ENCODE measurements at regions not wholly inside any gene's neighbourhood (a gene's known extent, or its start where the extent isn't known, plus 50 kb on each side); places are given as distances from the start of the nearest gene placed in this dataset.

GRCh38 chr22:27264184-27264583 is 537.4 kb downstream of the MN1 start:
- DNase-seq: no peak

GRCh38 chr22:27267145-27267544 is 534.4 kb downstream of the MN1 start:
- no peak for DNase-seq

DNA sequence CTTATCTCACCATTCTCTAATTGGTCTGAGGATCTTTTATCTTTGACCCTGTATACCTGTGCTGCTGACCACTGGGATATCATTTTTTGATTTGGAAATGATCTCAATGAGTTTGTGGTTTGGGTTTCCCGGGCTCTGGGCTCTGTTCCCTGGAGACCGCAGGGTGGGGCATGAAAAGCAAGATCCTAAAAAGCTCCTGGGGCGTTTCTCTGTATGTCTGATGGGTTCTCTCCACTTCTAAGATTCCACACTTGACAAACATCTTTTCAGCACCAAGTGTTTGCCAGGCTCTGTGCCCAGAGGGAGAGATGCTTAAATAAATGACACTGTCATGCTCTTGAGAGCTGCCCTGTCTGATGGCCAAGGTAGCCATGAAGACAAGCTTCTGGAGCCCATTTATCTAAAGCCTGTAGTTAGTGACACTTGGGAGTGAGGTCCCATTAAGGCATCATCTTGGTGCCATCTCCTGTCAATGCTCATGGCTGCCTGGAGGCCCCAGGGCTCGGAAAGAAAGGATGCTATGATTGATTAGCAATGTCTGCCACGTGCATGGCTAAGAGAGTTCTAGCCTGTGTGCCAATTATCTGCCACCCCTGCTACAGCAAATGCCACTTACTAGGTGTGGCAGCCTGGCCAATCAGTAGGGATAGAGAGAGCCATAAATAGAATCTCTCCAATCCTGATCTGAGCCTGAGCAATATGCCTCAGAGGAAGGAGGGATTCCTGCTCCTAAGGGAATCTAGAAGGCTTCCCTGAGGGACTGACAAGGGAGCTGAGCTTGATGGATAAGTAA is 531.6 kb downstream of the MN1 start:
- no peak for DNase-seq

DNA sequence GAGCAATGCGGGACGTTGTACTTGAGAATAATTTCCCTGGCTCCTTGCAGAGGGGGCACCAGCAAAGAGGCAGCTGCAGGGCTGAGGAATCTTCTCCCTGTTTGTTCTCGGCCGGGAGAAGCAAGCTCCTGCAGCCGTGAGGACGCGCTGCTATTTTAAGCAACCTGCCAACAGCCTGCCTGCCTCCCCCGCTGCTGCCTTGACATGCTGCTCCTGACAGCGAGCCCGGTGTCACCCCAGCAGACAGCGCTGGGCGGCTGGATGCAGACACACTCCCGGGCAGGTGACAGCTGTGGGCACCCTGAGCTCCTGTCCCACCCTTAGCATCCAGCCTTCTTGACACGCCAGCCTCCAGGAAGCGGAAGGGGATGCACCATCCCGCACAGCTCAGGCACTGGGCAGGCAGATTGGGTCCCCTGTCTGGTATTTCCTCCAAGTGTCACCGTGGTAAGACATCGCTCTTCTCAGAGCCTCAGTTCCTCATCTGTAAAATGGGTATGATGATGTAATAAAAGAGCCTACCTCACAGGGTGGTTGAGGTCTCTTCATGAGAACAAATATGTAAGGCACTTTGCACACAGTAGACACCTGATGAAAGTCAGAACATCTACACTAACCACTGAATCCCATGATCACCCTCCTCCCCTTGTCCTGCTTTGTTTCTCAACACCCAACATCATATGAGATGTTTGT is 530.6 kb downstream of the MN1 start:
- DNase-seq: no peak

DNA sequence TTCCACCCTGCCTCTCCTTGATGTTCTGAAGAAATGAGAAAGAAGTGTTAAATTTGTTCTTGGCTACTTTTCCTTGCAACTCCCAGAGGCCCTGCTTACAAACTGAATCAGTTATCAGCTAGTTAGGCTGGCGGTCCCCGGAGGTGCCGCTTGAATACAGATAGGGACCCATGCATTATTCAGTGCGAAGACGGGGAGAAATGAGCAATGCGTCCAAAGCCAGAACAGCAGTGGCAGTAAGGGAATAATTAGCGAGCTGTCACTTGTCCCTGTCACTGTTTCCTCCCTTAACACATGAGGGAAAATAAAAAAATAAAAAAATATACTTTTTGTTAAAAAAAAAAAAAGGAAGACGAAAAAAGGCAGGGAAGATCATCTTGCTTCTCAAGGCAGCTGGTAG is 528.1 kb downstream of the MN1 start:
- DNase-seq: no peak

DNA sequence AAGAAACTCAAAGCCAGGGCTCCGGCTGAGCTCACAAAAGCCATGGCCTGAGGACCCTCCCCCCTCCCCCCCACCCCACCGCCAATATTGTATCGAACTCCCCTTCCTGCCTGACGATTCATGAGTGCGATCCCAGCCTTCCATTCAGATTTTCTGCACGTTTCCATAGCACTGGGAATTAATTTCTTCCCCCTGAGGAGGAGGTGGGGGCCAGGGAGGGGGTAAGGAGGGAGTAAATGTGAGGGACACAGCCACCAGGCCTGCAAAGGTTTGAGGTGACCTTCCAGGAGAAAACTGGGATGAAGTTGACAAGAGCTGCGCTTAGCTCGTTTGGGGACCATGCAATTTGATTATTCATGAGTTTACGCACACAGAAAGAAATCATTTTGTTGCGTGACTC is 527.7 kb downstream of the MN1 start:
- no peak for DNase-seq

GRCh38 chr22:27274770-27275449 is 526.6 kb downstream of the MN1 start:
- no peak for DNase-seq

- DNase-seq: no peak
These were observed 522.6 kb downstream of the MN1 start for GRCh38 chr22:27278946-27279345.

- DNase-seq: no peak
These were observed 518.3 kb downstream of the MN1 start for GRCh38 chr22:27283240-27283639.

DNA sequence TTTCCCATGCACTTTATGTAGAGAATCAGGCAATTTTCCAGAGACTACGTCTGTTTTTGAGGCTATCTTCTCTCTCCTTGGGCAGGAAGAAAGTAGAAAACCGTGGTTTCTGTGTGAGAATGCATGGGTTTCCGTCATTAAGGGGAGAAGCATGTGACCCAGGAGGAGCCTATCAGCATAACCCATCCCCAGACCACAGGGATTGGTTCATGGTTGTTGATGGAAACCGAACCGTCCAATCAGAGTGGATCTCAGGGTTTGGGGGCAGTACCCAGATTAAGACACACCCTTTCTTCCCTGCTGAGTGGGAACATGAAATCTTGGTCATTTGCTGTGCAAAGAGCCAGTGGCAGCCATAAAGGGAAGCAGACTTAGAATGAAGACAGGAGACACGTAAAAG is 517.8 kb downstream of the MN1 start:
- no peak for DNase-seq

- DNase-seq: no peak
These were observed 517.2 kb downstream of the MN1 start for GRCh38 chr22:27284324-27284723.

DNA sequence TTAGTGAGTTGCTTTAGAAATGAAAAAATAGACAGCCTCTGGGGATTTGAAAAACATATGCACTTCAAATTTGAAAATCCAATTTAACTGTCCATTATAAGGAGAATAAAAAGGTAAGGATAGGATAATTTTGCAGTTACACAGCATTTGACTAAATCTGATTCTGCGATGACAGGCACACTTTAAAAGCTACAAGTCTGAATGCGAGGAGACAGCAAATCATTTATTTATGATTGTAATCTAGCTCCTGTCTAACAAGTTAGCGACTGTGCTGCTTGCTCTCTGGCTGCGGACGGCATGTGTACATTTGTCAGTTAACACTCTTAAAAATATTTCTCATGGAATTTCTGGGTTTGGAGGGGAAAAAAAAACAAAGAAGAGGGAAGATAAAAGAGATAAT is 514.8 kb downstream of the MN1 start:
- no peak for DNase-seq

GRCh38 chr22:27292542-27293299 is 508.8 kb downstream of the MN1 start:
- no peak for DNase-seq

GRCh38 chr22:27293721-27294445 is 507.7 kb downstream of the MN1 start:
- no peak for DNase-seq

GRCh38 chr22:27295040-27295439 is 506.5 kb downstream of the MN1 start:
- DNase-seq: no peak

- no peak for DNase-seq
These were observed 506.0 kb downstream of the MN1 start for GRCh38 chr22:27295605-27296004.

GRCh38 chr22:27296091-27296675 is 505.4 kb downstream of the MN1 start:
- no peak for DNase-seq

DNA sequence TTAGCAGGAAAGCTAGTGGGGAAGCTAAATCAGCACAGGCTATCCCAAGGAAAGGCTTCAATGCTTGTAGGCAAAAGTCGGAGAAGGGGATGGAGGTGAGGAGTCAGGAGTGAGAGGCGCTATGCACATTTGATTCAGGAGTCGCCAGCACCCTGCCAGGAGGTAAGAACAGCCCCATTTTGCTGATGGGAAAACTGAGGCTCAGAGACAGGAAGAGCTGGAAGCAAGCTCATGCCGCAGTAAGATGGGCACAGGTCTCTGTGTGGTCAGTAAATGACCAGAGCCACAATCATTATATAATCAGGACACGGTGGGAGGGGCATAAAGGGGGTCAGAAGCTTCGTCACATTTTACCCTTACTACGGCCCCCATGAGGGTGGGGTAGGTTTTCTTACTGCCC is 504.4 kb downstream of the MN1 start:
- no peak for DNase-seq

GRCh38 chr22:27298332-27298731 is 503.2 kb downstream of the MN1 start:
- DNase-seq: no peak

GRCh38 chr22:27298742-27299141 is 502.8 kb downstream of the MN1 start:
- no peak for DNase-seq

DNA sequence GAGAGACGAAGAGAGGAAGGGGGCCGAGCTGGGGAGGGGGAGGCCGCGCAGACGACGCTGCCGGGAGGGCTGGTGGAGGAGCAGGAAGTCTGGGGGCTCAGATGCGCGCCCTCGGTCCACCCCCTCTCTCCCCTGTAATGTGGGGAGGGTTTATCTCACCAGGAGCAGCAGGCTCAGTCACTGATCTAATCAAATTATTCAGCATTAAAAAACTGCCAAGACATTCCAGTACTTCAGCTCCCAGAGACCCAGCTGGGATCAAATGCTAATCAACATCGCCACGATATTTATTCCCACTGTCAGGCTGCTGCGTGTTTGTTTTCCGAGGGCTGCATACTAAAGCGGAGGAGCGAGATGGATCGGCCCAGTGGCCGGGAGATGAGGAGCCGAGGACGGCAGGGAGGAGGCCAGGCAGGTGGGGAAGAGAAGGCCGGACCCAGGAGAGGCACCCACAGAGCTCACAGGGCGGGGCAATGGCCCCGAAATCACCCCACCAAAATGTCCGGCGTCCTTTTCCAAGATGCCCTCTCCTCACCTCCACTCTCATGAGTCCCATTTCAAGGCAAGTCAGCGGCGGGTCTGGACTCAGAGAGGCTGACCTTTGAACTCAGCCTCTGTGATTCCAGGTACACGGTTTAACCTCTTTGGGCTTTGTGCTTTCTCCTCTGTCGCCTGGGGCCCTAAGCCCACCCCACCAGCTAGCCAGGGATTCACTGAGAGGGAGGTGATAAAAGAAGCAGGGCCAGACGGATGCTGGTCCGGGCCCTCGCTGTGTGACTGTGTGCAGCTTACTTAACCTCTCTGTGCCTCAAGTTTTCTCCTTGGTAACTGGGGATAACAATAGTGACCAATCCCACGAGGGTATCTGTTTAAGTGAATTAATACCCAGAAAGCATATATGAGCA is 502.1 kb downstream of the MN1 start:
- no peak for DNase-seq
